ENCODE measurements at regions not wholly inside any gene's neighbourhood (a gene's known extent, or its start where the extent isn't known, plus 50 kb on each side); places are given as distances from the start of the nearest gene placed in this dataset.

DNA sequence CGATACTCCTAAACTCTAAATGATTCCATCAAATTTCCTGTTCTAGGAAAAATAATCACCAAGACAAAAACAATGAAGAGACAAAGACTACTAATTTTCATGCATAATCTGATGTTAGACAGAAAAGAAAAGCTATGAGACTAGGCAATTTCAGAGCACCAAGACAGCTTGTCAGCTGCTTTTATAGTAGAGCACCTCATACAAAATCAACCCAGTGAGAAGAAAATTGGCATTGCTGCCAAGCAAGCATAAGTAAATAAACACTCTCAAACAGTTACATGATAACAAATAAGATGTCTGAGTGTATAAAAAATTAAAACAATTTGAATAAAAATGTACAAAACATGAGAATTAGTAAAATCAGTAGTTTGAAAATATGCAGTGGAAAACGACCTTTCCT is 1544.6 kb downstream of the C4orf33 start:
- peaks cover 2% of the 10 kb centered on the region for H3K9me3 Mint-ChIP-seq
- H3K4me3 Mint-ChIP-seq: no peak overlapping the region
- H3K27me3 Mint-ChIP-seq: no peaks in the 10 kb centered on the region
- ATAC-seq (ENCODE audit: low read depth): no peak
- POLR2A ChIA-PET: no interaction called here
- DNase-seq: no peak
- no peak overlapping the region for H3K27ac Mint-ChIP-seq
- no peaks in the 10 kb centered on the region for H3K4me1 Mint-ChIP-seq
- TF ChIP-seq, protein P1, sequence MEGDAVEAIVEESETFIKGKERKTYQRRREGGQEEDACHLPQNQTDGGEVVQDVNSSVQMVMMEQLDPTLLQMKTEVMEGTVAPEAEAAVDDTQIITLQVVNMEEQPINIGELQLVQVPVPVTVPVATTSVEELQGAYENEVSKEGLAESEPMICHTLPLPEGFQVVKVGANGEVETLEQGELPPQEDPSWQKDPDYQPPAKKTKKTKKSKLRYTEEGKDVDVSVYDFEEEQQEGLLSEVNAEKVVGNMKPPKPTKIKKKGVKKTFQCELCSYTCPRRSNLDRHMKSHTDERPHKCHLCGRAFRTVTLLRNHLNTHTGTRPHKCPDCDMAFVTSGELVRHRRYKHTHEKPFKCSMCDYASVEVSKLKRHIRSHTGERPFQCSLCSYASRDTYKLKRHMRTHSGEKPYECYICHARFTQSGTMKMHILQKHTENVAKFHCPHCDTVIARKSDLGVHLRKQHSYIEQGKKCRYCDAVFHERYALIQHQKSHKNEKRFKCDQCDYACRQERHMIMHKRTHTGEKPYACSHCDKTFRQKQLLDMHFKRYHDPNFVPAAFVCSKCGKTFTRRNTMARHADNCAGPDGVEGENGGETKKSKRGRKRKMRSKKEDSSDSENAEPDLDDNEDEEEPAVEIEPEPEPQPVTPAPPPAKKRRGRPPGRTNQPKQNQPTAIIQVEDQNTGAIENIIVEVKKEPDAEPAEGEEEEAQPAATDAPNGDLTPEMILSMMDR (IDR thresholded peaks at IDR 0.05): no peak
- H3K36me3 Mint-ChIP-seq (ENCODE audit: low read depth): no peaks in the 10 kb centered on the region
- intact Hi-C loops (cut with micrococcal nuclease): no loop called here
- CTCF ChIA-PET: no interaction called here

DNA sequence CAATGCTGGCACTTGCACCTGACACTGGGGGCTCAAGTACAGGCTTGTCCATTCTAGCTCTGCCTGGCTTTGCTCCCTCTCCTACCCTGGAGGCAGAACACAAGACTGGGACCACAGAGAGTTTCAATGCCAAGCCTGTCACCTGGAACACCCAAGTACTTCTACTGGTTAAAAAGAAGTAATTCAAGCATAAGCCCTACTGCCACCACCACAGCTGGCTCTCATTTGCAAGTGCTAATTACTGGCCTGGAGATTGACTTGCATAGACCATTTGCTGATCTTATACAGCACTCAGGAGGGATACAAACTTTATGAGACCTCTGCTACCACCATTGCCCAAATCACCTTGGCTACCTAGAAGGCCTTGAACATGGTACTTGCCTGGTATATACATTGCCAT is 1550.9 kb downstream of the C4orf33 start:
- CTCF ChIA-PET: no interaction called here
- no peaks in the 10 kb centered on the region for H3K4me1 Mint-ChIP-seq
- POLR2A ChIA-PET: no interaction called here
- ATAC-seq (ENCODE audit: low read depth) (no peak), DNase-seq (no peak)
- TF ChIP-seq, protein P1 (IDR thresholded peaks at IDR 0.05): no peak
- intact Hi-C loops (cut with micrococcal nuclease): no loop called here
- no peaks in the 10 kb centered on the region for H3K36me3 Mint-ChIP-seq (ENCODE audit: low read depth)
- no peak overlapping the region for H3K4me3 Mint-ChIP-seq
- peaks cover 5% of the 10 kb centered on the region for H3K9me3 Mint-ChIP-seq
- no peak overlapping the region for H3K27ac Mint-ChIP-seq
- H3K27me3 Mint-ChIP-seq: no peaks in the 10 kb centered on the region

DNA sequence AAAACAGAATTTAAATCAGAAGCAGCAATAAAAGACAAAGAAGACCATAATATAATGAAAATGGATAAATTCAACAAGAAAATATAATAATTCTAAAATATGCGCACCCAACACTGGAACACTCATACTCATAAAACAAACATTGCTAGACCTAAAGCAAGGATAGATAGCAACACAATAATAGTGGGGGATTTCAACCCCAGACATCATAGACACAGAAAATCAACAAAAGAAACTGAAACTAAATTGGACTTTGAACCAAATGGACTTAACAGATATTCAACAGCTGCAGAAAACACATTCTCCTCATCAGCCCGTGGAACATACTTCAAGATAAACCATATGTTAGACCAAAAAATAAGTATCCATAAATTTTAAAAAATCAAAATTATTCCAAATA is 1552.6 kb downstream of the C4orf33 start:
- Mint-ChIP-seq H3K27ac (no peak overlapping the region), H3K27me3 (no peaks in the 10 kb centered on the region), H3K9me3 (peaks cover 8% of the 10 kb centered on the region), H3K4me3 (no peak overlapping the region), H3K4me1 (no peaks in the 10 kb centered on the region), H3K36me3 (ENCODE audit: low read depth) (no peaks in the 10 kb centered on the region)
- TF ChIP-seq, protein P1 (IDR thresholded peaks at IDR 0.05): no peak
- ChIA-PET POLR2A (no interaction called here), CTCF (no interaction called here)
- ATAC-seq (ENCODE audit: low read depth): no peak
- intact Hi-C loops (cut with micrococcal nuclease): no loop called here
- no peak for DNase-seq

DNA sequence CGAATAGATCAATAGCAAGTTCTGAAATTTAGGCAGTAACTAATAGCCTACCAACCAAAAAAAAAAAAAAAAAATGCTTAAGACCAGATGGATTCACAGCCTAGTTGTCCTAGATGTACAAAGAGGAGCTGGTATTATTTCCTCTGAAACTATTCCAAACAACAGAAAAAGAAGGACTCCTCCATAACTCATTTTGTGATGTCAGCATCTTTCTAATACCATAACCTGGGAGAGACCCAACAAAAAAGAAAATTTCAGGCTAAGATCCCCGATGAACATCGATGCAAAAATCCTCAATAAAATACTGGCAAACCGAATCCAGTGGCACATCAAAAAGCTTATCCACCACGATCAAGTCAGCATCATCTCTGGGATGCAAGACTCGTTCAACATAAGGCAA is 1557.9 kb downstream of the C4orf33 start:
- intact Hi-C loops (cut with micrococcal nuclease): no loop called here
- H3K9me3 Mint-ChIP-seq: peaks cover 14% of the 10 kb centered on the region
- no peak overlapping the region for H3K27ac Mint-ChIP-seq
- ATAC-seq (ENCODE audit: low read depth): no peak
- TF ChIP-seq, protein P1 (IDR thresholded peaks at IDR 0.05): no peak
- ChIA-PET CTCF (no interaction called here), POLR2A (no interaction called here)
- no peak overlapping the region for H3K4me3 Mint-ChIP-seq
- H3K27me3 Mint-ChIP-seq: no peaks in the 10 kb centered on the region
- H3K4me1 Mint-ChIP-seq: no peaks in the 10 kb centered on the region
- DNase-seq: no peak
- no peaks in the 10 kb centered on the region for H3K36me3 Mint-ChIP-seq (ENCODE audit: low read depth)

DNA sequence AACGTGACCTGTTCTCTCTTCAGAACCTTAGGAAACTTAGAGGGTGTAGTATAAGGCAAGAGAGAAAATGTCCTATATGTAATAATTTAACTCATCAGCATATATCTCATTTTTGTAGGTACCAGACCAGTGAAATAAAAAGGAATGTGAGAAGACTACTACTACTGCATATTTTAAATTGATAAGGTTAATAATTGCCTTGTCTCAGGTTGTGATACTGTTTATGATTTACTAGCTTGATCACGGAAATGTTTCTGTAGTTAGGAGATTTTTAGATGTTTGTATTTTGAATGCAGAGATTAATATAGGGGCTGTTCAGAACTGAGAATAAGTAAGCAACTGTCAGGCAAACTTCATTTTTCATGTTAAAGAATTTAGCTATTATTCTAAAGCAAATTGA is 1563.4 kb downstream of the C4orf33 start:
- peaks cover 5% of the 10 kb centered on the region for H3K9me3 Mint-ChIP-seq
- H3K36me3 Mint-ChIP-seq (ENCODE audit: low read depth): no peaks in the 10 kb centered on the region
- no peaks in the 10 kb centered on the region for H3K27me3 Mint-ChIP-seq
- ChIA-PET POLR2A (no interaction called here), CTCF (no interaction called here)
- ATAC-seq (ENCODE audit: low read depth): no peak
- no peaks in the 10 kb centered on the region for H3K4me1 Mint-ChIP-seq
- DNase-seq: no peak
- no peak overlapping the region for H3K4me3 Mint-ChIP-seq
- H3K27ac Mint-ChIP-seq: no peak overlapping the region
- intact Hi-C loops (cut with micrococcal nuclease): no loop called here
- TF ChIP-seq, protein P1 (IDR thresholded peaks at IDR 0.05): no peak

All from activated B cell treated with CpG ODN at 0.5 μM for 24 hours (primary cell).